Small intestine (tissue), 7 donors: ENCODE measurements at regions not wholly inside any gene's neighbourhood (a gene's known extent, or its start where the extent isn't known, plus 50 kb on each side); places are given as distances from the start of the nearest gene placed in this dataset.

ENCODE experiments used
- DNase-seq, 2 donors: peaks; one replicate each; pipeline versions ENCODE4 v3.0.0 to v3.0.0-alpha.2; 2013
- FAIRE-seq: peaks from 2 replicates; lab custom pipeline; 2012; peaks lifted over from hg19 to GRCh38; lab: Jason Lieb, UNC
- H3K27ac ChIP-seq, 3 donors: one replicate each; pipeline ENCODE4 v1.5.1; 2013; ENCODE audit warnings: low read length in 2 of 3, mild to moderate bottlenecking in 2 of 3, control low read depth in 1 of 3, inconsistent platforms in 1 of 3, low read depth in 1 of 3, moderate library complexity in 1 of 3
- H3K27me3 ChIP-seq, 3 donors: one replicate each; pipeline ENCODE4 v1.6.1; 2013; ENCODE audit warnings: low read length in 3 of 3, inconsistent platforms in 1 of 3; ENCODE audit not compliant: control insufficient read depth in 3 of 3, insufficient read depth in 3 of 3
- H3K36me3 ChIP-seq, 3 donors: one replicate each; pipeline ENCODE4 v1.6.1; 2013; ENCODE audit warnings: low read length in 3 of 3, inconsistent platforms in 1 of 3, low read depth in 1 of 3, mild to moderate bottlenecking in 1 of 3, moderate library complexity in 1 of 3; ENCODE audit not compliant: control insufficient read depth in 3 of 3, insufficient read depth in 2 of 3
- H3K4me1 ChIP-seq, 3 donors: one replicate each; pipeline ENCODE4 v1.6.1; 2013; ENCODE audit warnings: low read length in 2 of 3, inconsistent platforms in 1 of 3, low read depth in 1 of 3, mild to moderate bottlenecking in 1 of 3, moderate library complexity in 1 of 3; ENCODE audit not compliant: control insufficient read depth in 3 of 3, insufficient read depth in 2 of 3
- H3K4me3 ChIP-seq, 3 donors: one replicate each; pipeline ENCODE4 v1.5.1; 2013; ENCODE audit warnings: low read length in 3 of 3, control low read depth in 1 of 3, inconsistent platforms in 1 of 3, low read depth in 1 of 3, mild to moderate bottlenecking in 1 of 3, moderate library complexity in 1 of 3
- H3K9me3 ChIP-seq, 2 donors: one replicate each; pipeline ENCODE4 v1.6.1; 2013; ENCODE audit warnings: low read depth in 1 of 2, low read length in 1 of 2; ENCODE audit not compliant: control insufficient read depth in 2 of 2, insufficient read depth in 1 of 2
- WGBS, 3 donors: extraction: QIAGEN DNeasy Blood & Tissue Kit; methylation state at CpG; one replicate each; pipeline ENCODE4 v1.1.7; 2013; 5-methylcytosine and 5-hydroxymethylcytosine counted together
- donor health status: healthy with polysubstance abuse.
- donor health status: control.
- donor health status: control.
- donor health status: Bipolar disorder and iron deficiency.
- donor health status: healthy.

DNA sequence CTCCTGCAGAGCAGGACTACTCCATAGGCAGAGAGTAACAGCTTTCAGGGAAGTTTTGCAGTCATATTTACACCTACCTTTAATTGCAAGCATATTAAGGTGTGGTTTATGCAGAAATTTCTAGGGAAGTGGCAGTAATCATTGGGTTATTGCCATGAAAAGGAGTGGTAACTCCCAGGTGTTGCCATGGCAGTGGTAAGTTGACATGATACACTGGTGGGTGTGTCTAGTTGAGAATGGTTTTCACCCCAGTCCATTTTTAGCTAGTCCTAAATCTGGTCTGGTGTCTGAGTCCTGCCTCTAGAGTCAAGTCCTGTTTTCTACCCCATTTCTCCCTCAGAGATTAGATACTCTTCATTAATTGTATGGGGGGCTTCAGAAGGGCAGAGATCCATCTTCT lies 128.4 kb upstream of the GMNC start:
- FAIRE-seq: no peak

DNA sequence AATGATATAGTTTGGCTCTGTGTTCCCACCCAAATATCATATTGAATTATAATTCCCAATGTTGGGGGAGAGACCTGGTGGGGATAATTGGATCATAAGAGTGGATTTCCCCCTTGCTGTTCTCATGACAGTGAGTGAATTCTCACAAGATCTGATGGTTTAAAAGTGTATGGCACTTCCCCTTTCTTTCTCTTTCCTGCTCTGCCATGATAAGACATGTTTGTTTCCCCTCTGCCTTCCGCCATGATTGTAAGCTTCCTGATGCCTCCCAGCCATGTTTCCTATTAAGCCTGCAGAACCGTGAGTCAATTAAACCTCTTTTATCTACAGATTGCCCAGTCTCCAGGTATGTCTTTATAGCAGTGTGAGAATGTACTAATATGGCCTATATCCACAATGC lies 126.7 kb upstream of the GMNC start:
- Histone ChIP-seq H3K27me3 (no peaks in the 10 kb centered on the region), H3K4me3 (no peak overlapping the region), H3K9me3 (peaks cover 0 to 20% of the 10 kb centered on the region in 2 donors), H3K4me1 (no peaks in the 10 kb centered on the region), H3K36me3 (no peaks in the 10 kb centered on the region), H3K27ac (no peak overlapping the region)
- 71 to 82% (median 81%) methylated on average over 2 of the region's 2 CpGs for WGBS, 3 donors
- no peak for FAIRE-seq
- DNase-seq: no peak

More for the DNA sequence above, 128.4 kb upstream of the GMNC start:
- no peaks in the 10 kb centered on the region for H3K36me3 ChIP-seq
- no peaks in the 10 kb centered on the region for H3K27me3 ChIP-seq
- H3K4me3 ChIP-seq: no peak overlapping the region
- DNase-seq: no peak
- H3K9me3 ChIP-seq: peaks cover 0 to 20% of the 10 kb centered on the region in 2 donors
- H3K27ac ChIP-seq: no peak overlapping the region
- H3K4me1 ChIP-seq: no peaks in the 10 kb centered on the region

DNA sequence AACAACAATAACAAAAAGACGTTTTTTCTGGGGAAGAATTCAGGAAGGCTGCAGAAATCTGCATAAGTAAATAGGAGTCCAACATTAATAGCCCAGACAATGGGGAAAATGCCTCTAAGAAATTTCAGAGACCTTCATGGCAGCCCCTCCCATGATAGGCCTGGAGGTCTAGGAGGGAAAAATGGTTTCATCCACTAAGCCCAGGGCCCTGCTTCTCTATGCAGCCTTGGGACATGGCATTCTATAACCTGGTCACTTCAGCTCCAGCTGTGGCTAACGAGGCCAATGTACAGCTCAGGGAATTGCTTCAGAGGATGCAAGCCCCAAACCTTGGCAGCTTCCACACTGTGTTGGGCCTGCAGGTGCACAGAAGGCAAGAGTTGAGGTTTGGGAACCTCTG lies 125.6 kb upstream of the GMNC start:
- 24 to 71% (median 46%) methylated on average over 2 of the region's 2 CpGs for WGBS, 3 donors
- Histone ChIP-seq H3K4me3 (no peak overlapping the region), H3K27me3 (no peaks in the 10 kb centered on the region), H3K4me1 (no peaks in the 10 kb centered on the region), H3K36me3 (no peaks in the 10 kb centered on the region), H3K9me3 (peaks cover 0 to 20% of the 10 kb centered on the region in 2 donors), H3K27ac (no peak overlapping the region)
- DNase-seq (no peak), FAIRE-seq (no peak)

GRCh38 chr3:190984502-190985244 lies 122.2 kb upstream of the GMNC start:
- H3K27me3 ChIP-seq: no peaks in the 10 kb centered on the region
- H3K9me3 ChIP-seq: peaks cover 2 to 24% of the 10 kb centered on the region in 2 donors
- H3K36me3 ChIP-seq: no peaks in the 10 kb centered on the region
- no peak for FAIRE-seq
- no peak overlapping the region for H3K27ac ChIP-seq
- 86 to 88% (median 88%) methylated on average over 4 of the region's 4 CpGs for WGBS, 3 donors
- H3K4me3 ChIP-seq: no peak overlapping the region
- no peak for DNase-seq
- H3K4me1 ChIP-seq: no peaks in the 10 kb centered on the region

DNA sequence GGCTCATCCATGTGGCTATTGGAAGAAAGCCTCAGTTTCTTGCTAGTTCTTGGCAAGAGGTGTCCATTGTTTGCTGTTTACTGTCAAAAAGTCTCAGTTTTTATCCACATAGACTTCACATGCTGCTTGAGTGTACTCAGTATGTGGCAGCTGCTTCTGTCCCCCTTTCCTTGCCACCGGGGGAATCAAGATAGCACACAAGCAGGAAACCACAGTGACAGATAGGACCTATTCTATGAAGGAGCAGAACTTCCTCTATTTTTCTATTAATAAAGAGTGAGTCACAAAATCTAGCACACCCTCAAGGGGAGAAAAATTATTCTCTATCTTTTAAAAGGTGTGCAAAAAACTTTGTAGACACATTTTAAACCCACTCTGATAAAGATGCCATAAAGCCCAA lies 121.4 kb upstream of the GMNC start:
- no peak overlapping the region for H3K27ac ChIP-seq

DNA sequence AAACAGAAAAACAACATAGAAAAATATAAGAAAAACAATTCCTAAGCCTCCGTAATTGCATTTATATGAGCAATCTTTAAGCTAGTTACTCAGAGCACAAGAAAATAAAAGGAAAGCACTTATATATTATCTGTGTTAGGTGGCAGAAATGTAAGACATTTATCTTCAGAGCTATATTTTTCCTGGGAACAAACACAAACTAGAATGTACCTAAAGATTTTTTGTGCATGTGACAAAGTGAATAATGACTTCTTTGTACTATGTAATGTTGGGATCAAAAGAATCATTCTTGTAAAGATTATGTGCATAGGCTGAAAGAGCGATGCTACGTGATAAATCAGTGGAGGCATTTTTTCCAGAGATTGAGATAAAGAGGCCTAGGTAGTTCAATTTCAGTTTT lies 111.3 kb upstream of the GMNC start:
- H3K36me3 ChIP-seq: no peaks in the 10 kb centered on the region
- H3K4me1 ChIP-seq: no peaks in the 10 kb centered on the region
- FAIRE-seq: no peak
- no peaks in the 10 kb centered on the region for H3K9me3 ChIP-seq
- DNase-seq: no peak
- 51 to 71% (median 67%) methylated on average over 3 of the region's 3 CpGs for WGBS, 3 donors
- H3K4me3 ChIP-seq: no peak overlapping the region
- H3K27ac ChIP-seq: no peak overlapping the region
- no peaks in the 10 kb centered on the region for H3K27me3 ChIP-seq

More for the DNA sequence above, 121.4 kb upstream of the GMNC start:
- FAIRE-seq: no peak
- Histone ChIP-seq H3K27me3 (no peaks in the 10 kb centered on the region), H3K36me3 (no peaks in the 10 kb centered on the region), H3K4me1 (no peaks in the 10 kb centered on the region), H3K9me3 (peaks cover 2 to 21% of the 10 kb centered on the region in 2 donors), H3K4me3 (no peak overlapping the region)
- WGBS, 3 donors: 47 to 61% (median 55%) methylated on average over 1 of the region's 1 CpG
- no peak for DNase-seq

DNA sequence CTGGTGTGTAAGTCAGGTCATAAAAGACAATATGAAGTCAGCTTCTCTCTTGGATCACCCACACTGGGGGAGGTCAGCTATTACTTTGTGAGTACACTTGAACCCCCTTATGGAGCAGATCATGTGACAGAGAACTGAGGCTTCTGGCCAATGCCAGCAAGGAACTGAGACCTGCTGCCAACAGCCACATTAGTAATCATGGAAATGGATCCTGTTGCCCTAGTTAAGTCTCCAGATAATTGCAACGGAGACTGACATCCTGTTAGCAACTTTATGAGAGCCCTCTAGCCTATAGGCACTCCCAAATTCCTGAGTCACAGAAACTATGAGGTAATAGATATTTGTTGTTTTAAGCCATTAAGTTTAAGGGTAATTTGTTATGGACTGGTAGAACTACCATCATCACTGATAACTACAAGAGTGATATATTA lies 110.4 kb upstream of the GMNC start:
- WGBS, 3 donors: 19 to 43% (median 31%) methylated on average over 1 of the region's 1 CpG
- Histone ChIP-seq H3K4me3 (no peak overlapping the region), H3K4me1 (no peaks in the 10 kb centered on the region), H3K27ac (no peak overlapping the region), H3K9me3 (no peaks in the 10 kb centered on the region), H3K36me3 (no peaks in the 10 kb centered on the region), H3K27me3 (no peaks in the 10 kb centered on the region)
- no peak for FAIRE-seq
- DNase-seq: no peak

DNA sequence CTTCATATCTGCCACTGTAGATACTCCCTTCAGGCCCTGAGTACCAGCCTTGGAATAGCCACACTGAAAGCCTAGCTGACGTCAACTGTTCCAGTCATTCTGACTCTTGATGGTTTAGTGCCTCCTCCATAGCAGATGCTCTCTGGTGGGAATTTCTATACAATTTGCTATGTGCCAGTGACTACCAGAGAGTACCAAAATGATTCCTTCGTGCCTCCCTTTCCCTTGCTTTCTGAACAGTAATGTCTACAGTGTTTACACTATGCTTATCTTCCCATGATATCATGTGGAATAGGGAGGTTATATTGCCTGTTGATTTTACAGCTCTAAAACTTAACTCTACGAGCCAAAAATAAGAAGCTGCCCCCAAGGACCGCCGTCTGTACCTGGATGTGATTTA lies 109.7 kb upstream of the GMNC start:
- DNase-seq (no peak), FAIRE-seq (no peak)
- no peaks in the 10 kb centered on the region for H3K36me3 ChIP-seq
- H3K27me3 ChIP-seq: no peaks in the 10 kb centered on the region
- H3K4me1 ChIP-seq: no peaks in the 10 kb centered on the region
- no peaks in the 10 kb centered on the region for H3K9me3 ChIP-seq
- H3K4me3 ChIP-seq: no peak overlapping the region
- H3K27ac ChIP-seq: no peak overlapping the region
- WGBS, 3 donors: 43 to 70% (median 55%) methylated on average over 5 of the region's 5 CpGs

DNA sequence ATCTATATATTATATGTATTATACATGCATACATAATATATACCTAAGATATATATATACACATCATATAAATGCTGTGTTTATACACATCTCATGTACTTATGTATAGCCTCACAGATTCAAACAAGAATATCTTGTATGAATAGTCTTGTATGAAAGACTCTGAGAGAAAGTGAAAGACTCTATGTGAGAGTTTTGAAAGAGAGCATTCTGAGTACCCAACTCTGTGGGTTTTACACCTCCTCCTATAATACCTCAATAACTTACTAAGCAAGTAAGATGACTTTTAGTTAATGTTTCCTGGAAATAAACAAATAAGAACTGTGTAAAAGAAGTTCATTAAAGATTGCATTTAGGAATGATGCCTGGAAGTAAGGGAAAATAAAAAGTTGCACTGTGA lies 108.1 kb upstream of the GMNC start:
- H3K4me3 ChIP-seq: no peak overlapping the region
- H3K27me3 ChIP-seq: no peaks in the 10 kb centered on the region
- no peaks in the 10 kb centered on the region for H3K9me3 ChIP-seq
- H3K4me1 ChIP-seq: no peaks in the 10 kb centered on the region
- no peak for FAIRE-seq
- no peaks in the 10 kb centered on the region for H3K36me3 ChIP-seq
- no peak for DNase-seq
- H3K27ac ChIP-seq: no peak overlapping the region
